PC-9 (cell line): ENCODE measurements at regions not wholly inside any gene's neighbourhood (a gene's known extent, or its start where the extent isn't known, plus 50 kb on each side); places are given as distances from the start of the nearest gene placed in this dataset.

Source experiments
- EZH2 ChIP-seq: fragments of 200-600 bp; sonication (generic); IDR thresholded peaks from 2 replicates; pipeline ENCODE4 v1.8.0; 2017; ENCODE audit warnings: antibody characterized with exemption, low read depth
- TF ChIP-seq, protein P1 (sequence below): fragments of 200-600 bp; sonication (generic); conservative IDR thresholded peaks from 2 replicates; pipeline ENCODE4 v1.6.1; 2017; ENCODE audit warnings: mixed run types, antibody characterized with exemption, mild to moderate bottlenecking, moderate library complexity

DNA sequence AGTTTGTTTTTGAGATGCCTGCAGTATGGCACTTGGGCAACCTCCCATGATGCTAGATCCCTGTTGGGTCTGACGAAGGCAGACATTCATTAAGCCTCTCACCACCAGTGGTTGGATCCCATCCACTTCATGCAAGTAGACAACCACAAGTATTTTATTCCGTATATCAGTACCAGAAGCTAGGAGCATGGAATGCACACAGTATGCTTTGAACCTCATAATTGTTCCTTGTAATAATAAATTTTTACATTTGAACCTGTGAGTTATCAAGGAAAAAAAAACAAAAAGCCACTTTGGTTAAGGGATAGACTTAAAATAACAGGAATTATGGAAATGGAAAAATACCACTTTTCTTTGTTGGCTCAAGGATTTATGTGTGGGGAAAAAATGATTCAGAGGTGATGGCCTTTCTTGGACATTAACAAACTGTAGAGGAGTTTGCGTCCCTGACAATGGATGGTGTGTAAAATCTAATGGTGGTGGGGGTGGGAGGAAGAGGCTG is 107.1 kb upstream of the KCNJ16 start:
- TF ChIP-seq, protein P1, sequence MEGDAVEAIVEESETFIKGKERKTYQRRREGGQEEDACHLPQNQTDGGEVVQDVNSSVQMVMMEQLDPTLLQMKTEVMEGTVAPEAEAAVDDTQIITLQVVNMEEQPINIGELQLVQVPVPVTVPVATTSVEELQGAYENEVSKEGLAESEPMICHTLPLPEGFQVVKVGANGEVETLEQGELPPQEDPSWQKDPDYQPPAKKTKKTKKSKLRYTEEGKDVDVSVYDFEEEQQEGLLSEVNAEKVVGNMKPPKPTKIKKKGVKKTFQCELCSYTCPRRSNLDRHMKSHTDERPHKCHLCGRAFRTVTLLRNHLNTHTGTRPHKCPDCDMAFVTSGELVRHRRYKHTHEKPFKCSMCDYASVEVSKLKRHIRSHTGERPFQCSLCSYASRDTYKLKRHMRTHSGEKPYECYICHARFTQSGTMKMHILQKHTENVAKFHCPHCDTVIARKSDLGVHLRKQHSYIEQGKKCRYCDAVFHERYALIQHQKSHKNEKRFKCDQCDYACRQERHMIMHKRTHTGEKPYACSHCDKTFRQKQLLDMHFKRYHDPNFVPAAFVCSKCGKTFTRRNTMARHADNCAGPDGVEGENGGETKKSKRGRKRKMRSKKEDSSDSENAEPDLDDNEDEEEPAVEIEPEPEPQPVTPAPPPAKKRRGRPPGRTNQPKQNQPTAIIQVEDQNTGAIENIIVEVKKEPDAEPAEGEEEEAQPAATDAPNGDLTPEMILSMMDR, result no peak
- TF ChIP-seq EZH2, result no peak
